Brain microvascular endothelial cell (primary cell): ENCODE measurements at regions not wholly inside any gene's neighbourhood (a gene's known extent, or its start where the extent isn't known, plus 50 kb on each side); places are given as distances from the start of the nearest gene placed in this dataset.

Experiments
- DNase-seq: peaks from one replicate; pipeline ENCODE4 v3.0.0-alpha.2; 2020
- H3K27ac ChIP-seq: fragments of 250-450 bp; sonication (Bioruptor Pico); 2 replicates; pipeline ENCODE4 v1.5.1; 2020; ENCODE audit warnings: mild to moderate bottlenecking, moderate library complexity
- H3K27me3 ChIP-seq: fragments of 250-450 bp; sonication (Bioruptor Pico); replicated peaks from 2 replicates; pipeline ENCODE4 v1.5.1; 2020; ENCODE audit warnings: mild to moderate bottlenecking
- H3K36me3 ChIP-seq: fragments of 250-450 bp; sonication (Bioruptor Pico); replicated peaks from 2 replicates; pipeline ENCODE4 v1.5.1; 2020; ENCODE audit warnings: mild to moderate bottlenecking
- H3K4me3 ChIP-seq: 2 replicates; pipeline ENCODE4 v1.5.1; 2011; ENCODE audit warnings: low read depth, mild to moderate bottlenecking, control low read depth, low read length, moderate library complexity
- in situ Hi-C: cut with HindIII; loops from 2 replicates; pipeline ENCODE4 v1.10.0; 2017; ENCODE audit warnings: low sequenced_read_pairs, low pct_ligation_motif_present
- TF ChIP-seq, protein P1 (sequence below): IDR thresholded peaks from 2 replicates; pipeline ENCODE4 v1.5.1; 2011; ENCODE audit warnings: low read depth, mild to moderate bottlenecking, moderate library complexity, low read length, control low read depth, inconsistent platforms; ENCODE audit errors: missing control alignments

DNA sequence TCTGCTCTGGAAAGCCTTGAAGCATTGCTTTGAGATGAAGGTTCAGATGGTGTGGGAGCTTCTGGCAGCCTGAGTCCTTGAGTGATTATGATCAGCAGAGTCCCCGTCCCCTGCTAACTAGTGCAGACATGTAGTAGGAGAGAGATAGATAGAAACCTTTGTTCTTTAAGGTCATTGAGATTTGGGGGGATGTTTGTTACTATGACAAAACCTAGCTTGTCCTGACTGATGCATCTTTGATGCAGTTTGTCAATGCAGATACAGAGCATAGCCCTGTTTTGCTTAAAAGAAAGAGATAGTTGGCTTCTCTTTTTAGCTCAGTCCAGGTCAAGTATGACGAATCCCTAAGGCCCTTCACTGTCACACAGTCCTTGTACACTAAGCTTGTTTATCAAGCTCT is 274.6 kb upstream of the DPP10 start:
- Histone ChIP-seq H3K4me3 (no peak overlapping the region), H3K27me3 (no peaks in the 10 kb centered on the region), H3K36me3 (no peaks in the 10 kb centered on the region), H3K27ac (no peak overlapping the region)
- in situ Hi-C loops, result no loop called here
- no peak for DNase-seq
- TF ChIP-seq, protein P1, sequence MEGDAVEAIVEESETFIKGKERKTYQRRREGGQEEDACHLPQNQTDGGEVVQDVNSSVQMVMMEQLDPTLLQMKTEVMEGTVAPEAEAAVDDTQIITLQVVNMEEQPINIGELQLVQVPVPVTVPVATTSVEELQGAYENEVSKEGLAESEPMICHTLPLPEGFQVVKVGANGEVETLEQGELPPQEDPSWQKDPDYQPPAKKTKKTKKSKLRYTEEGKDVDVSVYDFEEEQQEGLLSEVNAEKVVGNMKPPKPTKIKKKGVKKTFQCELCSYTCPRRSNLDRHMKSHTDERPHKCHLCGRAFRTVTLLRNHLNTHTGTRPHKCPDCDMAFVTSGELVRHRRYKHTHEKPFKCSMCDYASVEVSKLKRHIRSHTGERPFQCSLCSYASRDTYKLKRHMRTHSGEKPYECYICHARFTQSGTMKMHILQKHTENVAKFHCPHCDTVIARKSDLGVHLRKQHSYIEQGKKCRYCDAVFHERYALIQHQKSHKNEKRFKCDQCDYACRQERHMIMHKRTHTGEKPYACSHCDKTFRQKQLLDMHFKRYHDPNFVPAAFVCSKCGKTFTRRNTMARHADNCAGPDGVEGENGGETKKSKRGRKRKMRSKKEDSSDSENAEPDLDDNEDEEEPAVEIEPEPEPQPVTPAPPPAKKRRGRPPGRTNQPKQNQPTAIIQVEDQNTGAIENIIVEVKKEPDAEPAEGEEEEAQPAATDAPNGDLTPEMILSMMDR, result no peak

DNA sequence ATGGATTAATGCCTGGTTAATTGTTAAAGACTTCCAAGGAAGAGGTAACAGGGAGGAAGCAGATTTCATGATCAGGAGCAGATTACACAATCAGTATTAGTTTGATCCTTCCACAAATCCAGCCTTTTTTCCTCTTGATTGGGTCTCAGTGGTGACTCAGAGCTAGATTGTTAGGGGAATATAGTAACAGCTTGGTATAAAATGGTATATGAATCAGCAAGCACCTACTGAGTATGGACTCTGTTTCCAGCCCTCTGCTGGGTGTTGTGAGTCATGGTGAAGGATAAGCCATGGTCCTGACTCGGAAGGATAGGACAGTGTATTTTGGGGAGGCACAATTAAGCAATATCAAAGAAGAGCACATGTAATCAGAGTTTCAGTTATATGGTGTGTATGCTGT is 272.4 kb upstream of the DPP10 start:
- TF ChIP-seq, protein P1, result no peak
- no peak overlapping the region for H3K27ac ChIP-seq
- H3K4me3 ChIP-seq, result no peak overlapping the region
- no peak for DNase-seq
- no peaks in the 10 kb centered on the region for H3K27me3 ChIP-seq
- no peaks in the 10 kb centered on the region for H3K36me3 ChIP-seq
- in situ Hi-C loops, result no loop called here

DNA sequence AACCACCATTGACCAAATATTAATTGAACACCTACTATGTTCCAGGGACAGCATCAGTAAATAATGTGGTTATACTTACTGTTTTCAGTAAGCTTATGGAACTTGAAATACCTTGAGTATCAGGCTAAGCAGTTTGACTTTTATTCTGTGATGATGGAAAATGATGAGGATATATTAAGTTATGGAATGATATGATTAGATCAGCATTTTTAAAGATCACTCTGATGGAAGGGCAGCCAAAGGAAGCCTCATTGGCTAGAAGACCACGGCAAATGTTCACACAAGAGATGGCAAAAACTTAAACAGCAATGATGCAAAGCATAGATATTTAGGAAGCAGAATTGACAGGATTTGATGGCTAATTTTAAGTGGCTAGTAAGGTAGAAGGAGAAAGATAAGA is 266.9 kb upstream of the DPP10 start:
- H3K27ac ChIP-seq, result no peak overlapping the region
- DNase-seq, result no peak
- in situ Hi-C loops, result no loop called here
- no peak overlapping the region for H3K4me3 ChIP-seq
- H3K27me3 ChIP-seq, result no peaks in the 10 kb centered on the region
- TF ChIP-seq, protein P1, result no peak
- H3K36me3 ChIP-seq, result no peaks in the 10 kb centered on the region

DNA sequence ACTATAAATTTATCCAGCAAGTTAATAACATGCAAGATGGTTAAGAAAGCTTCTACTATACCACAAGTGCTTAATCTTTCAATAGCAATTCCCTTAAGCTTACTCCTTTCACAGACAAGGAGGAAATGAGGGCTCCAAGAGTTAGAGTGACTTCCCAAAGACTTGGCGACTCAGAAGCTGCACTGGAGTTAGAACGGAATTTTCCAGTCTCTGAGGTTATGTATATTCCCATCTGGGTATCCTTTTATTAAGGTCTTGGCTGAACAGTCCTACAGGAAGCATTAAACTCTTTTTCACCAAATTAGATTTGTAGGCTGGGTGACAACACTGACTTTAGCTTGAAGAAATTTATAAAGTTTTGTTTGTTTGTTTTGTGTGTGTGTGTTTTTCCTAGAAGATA is 256.9 kb upstream of the DPP10 start:
- in situ Hi-C loops, result no loop called here
- Histone ChIP-seq H3K4me3 (no peak overlapping the region), H3K36me3 (no peaks in the 10 kb centered on the region), H3K27me3 (no peaks in the 10 kb centered on the region), H3K27ac (no peak overlapping the region)
- TF ChIP-seq, protein P1, result no peak
- no peak for DNase-seq

DNA sequence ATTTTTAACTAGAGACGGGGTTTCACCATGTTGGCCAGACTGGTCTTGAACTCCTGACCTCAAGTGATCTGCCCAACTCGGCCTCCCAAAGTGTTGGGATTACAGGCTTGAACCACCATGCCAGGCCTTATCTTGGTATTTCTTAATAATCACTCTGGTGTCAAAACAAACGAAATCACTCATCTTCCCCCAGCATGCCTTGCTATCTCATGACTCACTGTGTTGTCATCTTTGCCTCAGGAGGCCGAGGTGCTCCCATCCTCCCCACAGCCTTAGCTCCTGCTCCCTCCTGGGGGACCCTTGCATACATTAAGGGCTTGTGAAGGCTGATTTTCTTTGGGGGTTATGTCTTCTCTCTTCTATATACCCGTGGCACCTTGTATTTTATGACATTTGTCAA is 250.1 kb upstream of the DPP10 start:
- H3K36me3 ChIP-seq, result no peaks in the 10 kb centered on the region
- in situ Hi-C loops, result no loop called here
- no peak overlapping the region for H3K4me3 ChIP-seq

DNA sequence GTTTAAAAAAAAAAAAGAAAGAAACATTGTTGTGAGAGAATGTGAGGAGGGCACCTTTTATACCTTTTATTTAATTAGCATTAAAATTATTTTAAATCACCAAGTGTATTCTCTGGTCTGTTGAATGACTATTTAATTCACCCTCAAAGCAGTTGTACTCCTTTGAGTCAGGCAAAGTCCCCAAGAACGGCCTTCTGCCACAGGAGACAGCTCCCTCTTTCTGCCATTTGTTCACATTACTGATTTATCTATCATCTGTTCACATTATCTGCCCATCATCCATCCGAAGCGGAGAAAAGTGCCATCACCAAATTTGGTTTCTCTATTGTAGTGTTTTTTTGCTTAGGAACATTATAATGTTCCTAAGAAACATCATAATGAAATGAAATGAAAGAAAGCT is 240.7 kb upstream of the DPP10 start:
- Histone ChIP-seq H3K27ac (no peak overlapping the region), H3K27me3 (no peaks in the 10 kb centered on the region), H3K4me3 (no peak overlapping the region), H3K36me3 (no peaks in the 10 kb centered on the region)
- in situ Hi-C loops, result no loop called here
- no peak for DNase-seq
- TF ChIP-seq, protein P1, result no peak

More for the DNA sequence above, 250.1 kb upstream of the DPP10 start:
- DNase-seq, result peak; percentile 37
- TF ChIP-seq, protein P1, result no peak
- no peak overlapping the region for H3K27ac ChIP-seq
- no peaks in the 10 kb centered on the region for H3K27me3 ChIP-seq
